DND-41 (cell line): ENCODE measurements at regions not wholly inside any gene's neighbourhood (a gene's known extent, or its start where the extent isn't known, plus 50 kb on each side); places are given as distances from the start of the nearest gene placed in this dataset.

Experiments
- ATAC-seq: fragments of 200-7000 bp; cut with Tn5 transposase; 3 replicates; pipeline ENCODE4 v1.9.1; 2021; ENCODE audit warnings: low read depth; ENCODE audit not compliant: insufficient read depth
- DNase-seq: peaks from one replicate; pipeline ENCODE4 v3.0.0-alpha.2; 2020
- H2AFZ ChIP-seq: 2 replicates; pipeline ENCODE4 v1.6.0; 2012; ENCODE audit warnings: low read depth, low read length
- H3K27ac ChIP-seq: 2 replicates; pipeline ENCODE4 v1.5.1; 2012; ENCODE audit warnings: low read length, inconsistent platforms
- H3K27me3 ChIP-seq: fragments of 200-600 bp; sonication (generic); 2 replicates; pipeline ENCODE4 v1.6.0; 2012; ENCODE audit warnings: low read length, mild to moderate bottlenecking, inconsistent platforms; ENCODE audit not compliant: insufficient read depth, poor library complexity
- H3K36me3 ChIP-seq: 2 replicates; pipeline ENCODE4 v1.5.1; 2012; ENCODE audit warnings: low read length, inconsistent platforms; ENCODE audit not compliant: insufficient read depth
- H3K4me1 ChIP-seq: 2 replicates; pipeline ENCODE4 v1.5.1; 2012; ENCODE audit warnings: mild to moderate bottlenecking, low read length; ENCODE audit not compliant: insufficient read depth
- H3K4me2 ChIP-seq: 2 replicates; pipeline ENCODE4 v1.6.0; 2012; ENCODE audit warnings: mild to moderate bottlenecking, moderate library complexity, low read length, inconsistent platforms; ENCODE audit not compliant: insufficient read depth
- H3K4me3 ChIP-seq, 2 experiments: fragments of 200-600 bp in 1 of 2; shearing (Covaris generic) in 1 of 2; 2 replicates each; pipeline ENCODE4 v1.5.1; 2012 to 2016; ENCODE audit warnings: inconsistent platforms in 2 of 2, low read length in 2 of 2, mild to moderate bottlenecking in 2 of 2, low read depth in 1 of 2, moderate library complexity in 1 of 2
- H3K79me2 ChIP-seq: 2 replicates; pipeline ENCODE4 v1.6.0; 2012; ENCODE audit warnings: low read length, inconsistent platforms; ENCODE audit not compliant: insufficient read depth
- H3K9ac ChIP-seq: 2 replicates; pipeline ENCODE4 v1.6.0; 2012; ENCODE audit warnings: low read depth, mild to moderate bottlenecking, inconsistent platforms, low read length, moderate library complexity
- H3K9me3 ChIP-seq: 2 replicates; pipeline ENCODE4 v1.5.1; 2012; ENCODE audit warnings: low read length, moderate library complexity, mild to moderate bottlenecking, inconsistent platforms; ENCODE audit not compliant: insufficient read depth, severe bottlenecking
- H4K20me1 ChIP-seq: 2 replicates; pipeline ENCODE4 v1.6.0; 2012; ENCODE audit warnings: low read length; ENCODE audit not compliant: insufficient read depth
- CTCF ChIP-seq: IDR thresholded peaks from 2 replicates; pipeline ENCODE4 v1.5.1; 2012; ENCODE audit warnings: borderline replicate concordance, low read length, moderate library complexity, mild to moderate bottlenecking; ENCODE audit not compliant: poor library complexity, severe bottlenecking; ENCODE audit errors: extremely low read depth
- EZH2 ChIP-seq: IDR thresholded peaks from 3 replicates; pipeline ENCODE4 v1.6.1; 2012; ENCODE audit warnings: borderline replicate concordance, low read depth, mild to moderate bottlenecking, moderate library complexity, low read length, inconsistent platforms; ENCODE audit not compliant: severe bottlenecking

- Histone ChIP-seq H4K20me1 (0 out of 2 replicates have a peak, but pooled peaks cover 4% of the 10 kb centered on the region), H3K36me3 (no peaks in the 10 kb centered on the region), H3K4me1 (no peaks in the 10 kb centered on the region), H3K9me3 (no peaks in the 10 kb centered on the region), H3K27me3 (peaks cover 5% of the 10 kb centered on the region), H2AFZ (no peak overlapping the region), H3K79me2 (no peaks in the 10 kb centered on the region), H3K9ac (no peak overlapping the region), H3K27ac (no peak overlapping the region), H3K4me3 (no peak overlapping the region), H3K4me2 (no peak overlapping the region)
- TF ChIP-seq CTCF: no peak
- no peak for DNase-seq
- no peak for ATAC-seq
Measured at GRCh38 chr2:236430584-236430983, 139.0 kb upstream of the ACKR3 start.

GRCh38 chr2:236434593-236434992 is 135.0 kb upstream of the ACKR3 start:
- no peak for ATAC-seq
- H3K27me3 ChIP-seq: peaks cover 5% of the 10 kb centered on the region
- H4K20me1 ChIP-seq: no peaks in the 10 kb centered on the region
- no peaks in the 10 kb centered on the region for H3K4me1 ChIP-seq
- no peak overlapping the region for H3K4me3 ChIP-seq
- DNase-seq: no peak
- H3K79me2 ChIP-seq: no peaks in the 10 kb centered on the region
- H3K4me2 ChIP-seq: no peak overlapping the region
- H3K9ac ChIP-seq: no peak overlapping the region
- no peaks in the 10 kb centered on the region for H3K36me3 ChIP-seq
- H2AFZ ChIP-seq: no peak overlapping the region
- TF ChIP-seq CTCF: no peak
- no peak for TF ChIP-seq EZH2
- H3K27ac ChIP-seq: no peak overlapping the region
- no peaks in the 10 kb centered on the region for H3K9me3 ChIP-seq

GRCh38 chr2:236440110-236440881 is 129.3 kb upstream of the ACKR3 start:
- H3K27me3 ChIP-seq: peaks cover 2% of the 10 kb centered on the region
- H3K9me3 ChIP-seq: no peaks in the 10 kb centered on the region
- TF ChIP-seq CTCF: no peak
- TF ChIP-seq EZH2: no peak
- H3K36me3 ChIP-seq: no peaks in the 10 kb centered on the region
- H3K79me2 ChIP-seq: no peaks in the 10 kb centered on the region
- H3K4me3 ChIP-seq: no peak overlapping the region
- no peaks in the 10 kb centered on the region for H3K4me1 ChIP-seq
- no peak overlapping the region for H3K4me2 ChIP-seq
- DNase-seq (no peak), ATAC-seq (no peak)
- no peak overlapping the region for H3K27ac ChIP-seq
- no peaks in the 10 kb centered on the region for H4K20me1 ChIP-seq
- H2AFZ ChIP-seq: no peak overlapping the region
- H3K9ac ChIP-seq: no peak overlapping the region
